Colonic mucosa (tissue), 4 donors: ENCODE measurements at regions not wholly inside any gene's neighbourhood (a gene's known extent, or its start where the extent isn't known, plus 50 kb on each side); places are given as distances from the start of the nearest gene placed in this dataset.
A peak's percentile ranks its signal among the peaks of the same experiment; 100 is the strongest.

Source experiments
- DNase-seq: peaks from one replicate; pipeline ENCODE4 v3.0.0-alpha.2; 2020
- H3K27ac ChIP-seq: fragments of 200-600 bp; one replicate; pipeline ENCODE4 v1.8.0; 2021
- H3K27me3 ChIP-seq: fragments of 200-600 bp; one replicate; pipeline ENCODE4 v1.8.0; 2021
- H3K36me3 ChIP-seq: fragments of 200-600 bp; one replicate; pipeline ENCODE4 v1.8.0; 2021
- H3K4me1 ChIP-seq: fragments of 200-600 bp; one replicate; pipeline ENCODE4 v1.8.0; 2021; ENCODE audit warnings: mild to moderate bottlenecking
- H3K4me3 ChIP-seq: fragments of 200-600 bp; one replicate; pipeline ENCODE4 v1.8.0; 2021
- H3K9ac ChIP-seq, 2 donors: one replicate each; pipeline ENCODE4 v1.7.0; 2013; ENCODE audit warnings: control low read depth in 2 of 2, low read depth in 2 of 2, low read length in 2 of 2
- H3K9me3 ChIP-seq: fragments of 200-600 bp; one replicate; pipeline ENCODE4 v1.8.0; 2021
- CTCF ChIP-seq: fragments of 200-600 bp; IDR thresholded peaks from one replicate; pipeline ENCODE4 v1.8.0; 2022; ENCODE audit warnings: antibody characterized with exemption, mild to moderate bottlenecking
- intact Hi-C: fragments of 100-400 bp; cut with DNase I; formaldehyde crosslinking; loops from one replicate; pipeline ENCODE4 v1.14.1; 2022
- donor health status: healthy.
- donor health status: DM: no; HTN: no; CAD: no.
- donor health status: DM: no; HTN: no; CAD: no.

- Histone ChIP-seq H3K27ac (no peak overlapping the region), H3K36me3 (no peaks in the 10 kb centered on the region), H3K27me3 (no peaks in the 10 kb centered on the region), H3K9me3 (no peaks in the 10 kb centered on the region), H3K4me3 (no peak overlapping the region), H3K9ac (no peak overlapping the region), H3K4me1 (no peaks in the 10 kb centered on the region)
- no peak for DNase-seq
- TF ChIP-seq CTCF, result peak; percentile 41
- intact Hi-C loops, result loop anchor here (10.0 kb wide), 1 partner anchor 1386 kb away; no protein-coding TSS in a partner anchor
These were observed 122.6 kb upstream of the SLC10A2 start for GRCh38 chr13:103188713-103189326.

GRCh38 chr13:103187721-103188156 is 121.5 kb upstream of the SLC10A2 start:
- intact Hi-C loops, result loop anchor here (10.0 kb wide), 1 partner anchor 1387 kb away; no protein-coding TSS in a partner anchor
- Histone ChIP-seq H3K9me3 (no peaks in the 10 kb centered on the region), H3K4me3 (no peak overlapping the region), H3K36me3 (no peaks in the 10 kb centered on the region), H3K4me1 (no peaks in the 10 kb centered on the region), H3K9ac (no peak overlapping the region), H3K27me3 (no peaks in the 10 kb centered on the region), H3K27ac (no peak overlapping the region)
- no peak for TF ChIP-seq CTCF
- no peak for DNase-seq

- no peaks in the 10 kb centered on the region for H3K4me1 ChIP-seq
- no peak for TF ChIP-seq CTCF
- H3K27me3 ChIP-seq, result no peaks in the 10 kb centered on the region
- intact Hi-C loops, result loop anchor here (10.0 kb wide), 1 partner anchor 1390 kb away; no protein-coding TSS in a partner anchor
- H3K9me3 ChIP-seq, result no peaks in the 10 kb centered on the region
- DNase-seq, result no peak
- H3K4me3 ChIP-seq, result no peak overlapping the region
- H3K9ac ChIP-seq, result no peak overlapping the region
- no peaks in the 10 kb centered on the region for H3K36me3 ChIP-seq
- H3K27ac ChIP-seq, result no peak overlapping the region
These were observed 118.2 kb upstream of the SLC10A2 start for GRCh38 chr13:103184413-103184812.

GRCh38 chr13:103178986-103179943 is 113.0 kb upstream of the SLC10A2 start:
- TF ChIP-seq CTCF, result no peak
- no peak for DNase-seq
- H3K4me1 ChIP-seq, result no peaks in the 10 kb centered on the region
- intact Hi-C loops, result no loop called here
- no peak overlapping the region for H3K9ac ChIP-seq
- no peak overlapping the region for H3K27ac ChIP-seq
- no peaks in the 10 kb centered on the region for H3K27me3 ChIP-seq
- H3K4me3 ChIP-seq, result no peak overlapping the region
- H3K36me3 ChIP-seq, result no peaks in the 10 kb centered on the region
- H3K9me3 ChIP-seq, result no peaks in the 10 kb centered on the region

GRCh38 chr13:103174966-103175365 is 108.7 kb upstream of the SLC10A2 start:
- Histone ChIP-seq H3K9ac (no peak overlapping the region), H3K36me3 (no peaks in the 10 kb centered on the region), H3K4me3 (no peak overlapping the region), H3K27ac (no peak overlapping the region), H3K9me3 (no peaks in the 10 kb centered on the region), H3K27me3 (no peaks in the 10 kb centered on the region), H3K4me1 (no peaks in the 10 kb centered on the region)
- TF ChIP-seq CTCF, result no peak
- intact Hi-C loops, result no loop called here
- DNase-seq, result no peak
